GM15510 (cell line): ENCODE measurements at regions not wholly inside any gene's neighbourhood (a gene's known extent, or its start where the extent isn't known, plus 50 kb on each side); places are given as distances from the start of the nearest gene placed in this dataset.

ENCODE experiments used
- POLR2A ChIP-seq: IDR thresholded peaks from 3 replicates; pipeline ENCODE4 v1.6.1; 2011; ENCODE audit warnings: borderline replicate concordance; ENCODE audit not compliant: insufficient read length; ENCODE audit errors: extremely low read depth

DNA sequence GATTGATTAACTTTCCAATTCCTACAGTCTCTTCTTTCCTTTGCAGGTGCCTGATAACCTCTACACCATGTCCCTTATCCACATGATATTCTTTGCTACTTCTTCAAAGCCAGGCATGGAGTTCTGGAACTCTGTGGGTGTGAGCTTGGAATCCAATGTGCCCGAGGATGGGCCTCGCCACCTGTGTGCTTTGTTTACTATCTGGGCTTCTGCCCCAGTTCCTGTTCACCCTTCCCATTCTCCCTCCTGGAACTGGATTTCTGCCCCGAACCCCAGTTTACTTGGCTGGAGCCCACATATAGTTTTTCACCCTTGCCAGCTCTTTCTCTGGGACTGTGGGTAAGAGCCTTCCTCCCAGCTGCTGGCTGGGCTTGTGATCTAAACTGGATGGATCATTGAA, 75.2 kb upstream of the AK4 start:
- no peak for TF ChIP-seq POLR2A

DNA sequence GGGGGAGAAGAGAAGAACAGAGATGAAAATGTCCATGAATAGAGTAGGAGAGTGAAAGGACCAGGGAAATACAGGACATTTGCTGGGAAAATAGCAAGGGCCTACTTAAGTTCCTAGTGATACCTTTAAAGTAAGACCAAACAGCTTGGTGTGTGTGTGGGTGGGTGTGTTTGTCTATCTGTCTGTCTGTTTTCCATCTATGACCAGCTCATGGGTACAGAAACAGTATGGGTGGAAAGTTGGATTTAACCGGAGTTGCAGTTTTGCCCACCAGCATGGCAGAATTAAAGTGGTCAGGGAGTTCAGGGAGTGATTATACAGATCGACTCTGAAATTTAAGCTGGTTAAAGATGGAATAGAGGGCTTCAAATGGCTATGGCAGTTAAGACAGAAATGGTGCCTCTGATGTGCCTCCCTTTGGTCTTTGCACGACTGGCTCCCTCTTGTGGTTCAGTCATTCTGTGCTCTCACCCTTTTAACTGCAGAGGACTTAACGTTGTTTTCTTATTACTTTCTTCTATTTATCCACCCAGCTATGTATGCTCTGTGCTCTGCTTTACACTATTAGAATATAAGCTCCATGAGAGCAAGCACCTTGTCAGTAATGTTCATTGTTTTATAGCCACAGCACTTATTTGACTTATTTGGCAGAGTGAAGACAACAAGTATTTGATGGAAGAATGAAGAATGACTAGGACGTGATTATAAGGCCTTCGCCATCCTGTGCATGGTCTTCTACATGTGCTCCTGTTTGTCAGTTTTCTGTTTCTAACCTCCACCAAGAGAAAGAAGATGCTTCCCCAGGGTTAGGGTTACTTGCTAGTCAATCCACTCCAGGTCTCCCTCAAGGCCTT, 72.7 kb upstream of the AK4 start:
- no peak for TF ChIP-seq POLR2A

DNA sequence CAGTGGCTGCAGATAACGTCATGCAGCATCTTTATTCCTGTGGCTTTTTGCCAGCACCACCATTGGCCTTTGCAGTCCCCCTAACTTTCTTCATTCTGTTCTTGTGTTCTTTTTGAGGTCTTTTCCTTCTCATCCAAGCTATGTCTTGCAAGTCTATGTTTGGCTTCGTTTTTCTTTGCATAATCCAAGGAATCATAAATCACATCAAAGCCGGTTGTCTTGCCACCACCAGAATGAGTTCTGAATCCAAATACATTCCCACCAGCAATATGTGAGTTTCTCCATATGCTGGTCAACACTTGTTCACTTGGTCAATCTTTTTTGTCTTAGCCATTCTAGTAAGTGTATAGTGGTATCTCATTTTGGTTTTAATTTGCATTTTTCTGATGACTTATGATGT, 70.6 kb upstream of the AK4 start:
- TF ChIP-seq POLR2A = no peak

GRCh38 chr1:65079941-65080340, 68.1 kb upstream of the AK4 start:
- no peak for TF ChIP-seq POLR2A

DNA sequence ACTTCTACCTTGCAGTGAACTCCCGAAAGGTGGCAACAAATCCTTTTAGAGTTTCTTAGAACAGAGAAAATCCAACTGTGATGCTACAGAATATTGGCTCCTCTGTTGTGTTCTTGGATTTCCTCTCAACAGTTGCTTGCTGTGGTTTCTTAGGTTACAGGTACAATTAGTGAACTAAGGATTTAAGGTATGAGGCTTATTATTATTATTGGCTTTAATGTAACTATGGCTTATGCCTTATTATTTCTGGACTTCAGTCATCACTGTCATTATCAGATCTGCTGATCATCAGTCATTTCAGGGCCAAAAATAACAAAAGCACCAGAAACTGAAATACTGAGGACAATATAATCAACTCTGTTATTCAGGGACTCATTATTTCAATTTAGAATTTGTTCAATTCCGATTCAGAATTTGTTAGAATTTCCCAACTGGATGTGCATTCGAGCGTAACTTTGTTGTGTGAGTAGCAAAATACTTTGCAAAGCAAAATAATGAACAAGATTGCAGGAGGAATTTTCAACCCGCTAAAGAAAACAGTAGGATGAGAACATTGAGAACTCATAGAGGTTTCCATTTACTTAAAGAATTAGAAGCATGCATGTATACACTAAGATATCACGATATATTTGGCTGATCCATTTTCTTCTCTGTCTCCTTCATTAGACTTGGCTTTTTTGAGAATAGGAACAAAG, 65.5 kb upstream of the AK4 start:
- TF ChIP-seq POLR2A = no peak

- TF ChIP-seq POLR2A = no peak
These were observed 64.6 kb upstream of the AK4 start for GRCh38 chr1:65083263-65083896.

DNA sequence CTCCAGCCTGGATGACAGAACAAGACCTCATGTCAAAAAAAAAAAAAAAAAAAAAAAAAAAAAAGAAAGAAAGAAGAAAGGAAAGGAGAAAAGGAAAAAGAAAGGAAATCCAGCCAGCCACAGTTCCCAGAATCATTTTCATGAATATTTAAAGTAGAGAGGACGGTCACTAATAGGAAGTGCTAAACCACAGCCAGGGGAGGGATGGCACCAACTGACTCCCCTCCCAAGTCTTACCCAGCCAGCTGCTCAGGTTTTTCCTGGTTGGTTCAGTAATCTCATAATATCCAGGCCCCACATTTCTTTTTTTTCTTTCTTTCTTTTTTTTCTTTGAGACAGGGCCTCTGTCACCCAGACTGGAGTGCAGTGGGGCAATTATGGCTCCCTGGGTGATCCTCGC, 63.9 kb upstream of the AK4 start:
- no peak for TF ChIP-seq POLR2A

GRCh38 chr1:65090406-65090805, 57.6 kb upstream of the AK4 start:
- no peak for TF ChIP-seq POLR2A

DNA sequence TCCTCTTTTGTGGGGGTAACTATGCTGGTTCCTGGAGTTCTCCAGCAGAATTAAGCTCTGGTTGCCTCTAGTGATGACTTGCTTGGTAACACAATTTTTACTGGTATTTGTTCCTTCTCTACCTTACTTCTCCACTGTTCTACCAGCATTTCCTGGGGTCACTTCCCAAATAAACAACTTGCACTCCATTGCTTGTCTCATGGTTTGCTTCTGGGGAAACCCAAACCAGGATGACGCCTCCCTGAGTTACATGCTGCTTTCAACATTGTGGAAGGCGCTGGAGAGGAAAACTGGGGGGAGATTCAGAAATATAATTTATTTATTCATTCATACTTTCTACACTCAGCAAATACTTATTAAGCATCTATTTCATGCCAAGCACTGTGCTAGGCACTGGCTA, 55.3 kb upstream of the AK4 start:
- TF ChIP-seq POLR2A = no peak

DNA sequence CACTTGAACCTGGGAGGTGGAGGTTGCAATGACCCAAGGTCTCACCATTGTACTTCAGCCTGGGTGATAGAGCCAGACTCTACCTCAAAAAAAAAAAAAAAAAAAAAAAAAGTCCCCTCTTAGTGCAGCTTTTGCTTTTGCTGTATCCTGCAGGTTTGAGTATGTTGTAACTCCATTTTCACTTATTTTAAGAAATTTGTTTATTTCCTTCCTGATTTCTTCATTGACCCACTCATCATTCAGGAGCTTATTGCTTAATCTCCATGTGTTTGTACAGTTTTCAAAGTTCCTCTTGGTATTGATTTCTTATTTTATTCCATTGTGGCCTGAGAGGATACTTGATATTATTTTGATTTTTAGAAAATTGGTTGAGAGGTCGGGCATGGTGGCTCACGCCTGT, 50.9 kb upstream of the AK4 start:
- no peak for TF ChIP-seq POLR2A
